MM.1S (cell line): ENCODE measurements at regions not wholly inside any gene's neighbourhood (a gene's known extent, or its start where the extent isn't known, plus 50 kb on each side); places are given as distances from the start of the nearest gene placed in this dataset.

Experiments
- EZH2 ChIP-seq: fragments of 300-600 bp; sonication (generic); optimal IDR thresholded peaks from 2 replicates; pipeline ENCODE3; 2017; ENCODE audit warnings: low read depth, mild to moderate bottlenecking, antibody characterized with exemption, low read length, mixed read lengths
- EZH2phosphoT487 ChIP-seq: fragments of 300-600 bp; sonication (generic); IDR thresholded peaks from 2 replicates; pipeline ENCODE4 v1.6.1; 2018; ENCODE audit warnings: antibody characterized with exemption, low read length
- TF ChIP-seq, protein P1 (sequence below): fragments of 300-600 bp; sonication (generic); IDR thresholded peaks from 2 replicates; pipeline ENCODE4 v1.5.1; 2016; ENCODE audit warnings: antibody characterized with exemption, low read length, mixed read lengths

- TF ChIP-seq, protein P1, sequence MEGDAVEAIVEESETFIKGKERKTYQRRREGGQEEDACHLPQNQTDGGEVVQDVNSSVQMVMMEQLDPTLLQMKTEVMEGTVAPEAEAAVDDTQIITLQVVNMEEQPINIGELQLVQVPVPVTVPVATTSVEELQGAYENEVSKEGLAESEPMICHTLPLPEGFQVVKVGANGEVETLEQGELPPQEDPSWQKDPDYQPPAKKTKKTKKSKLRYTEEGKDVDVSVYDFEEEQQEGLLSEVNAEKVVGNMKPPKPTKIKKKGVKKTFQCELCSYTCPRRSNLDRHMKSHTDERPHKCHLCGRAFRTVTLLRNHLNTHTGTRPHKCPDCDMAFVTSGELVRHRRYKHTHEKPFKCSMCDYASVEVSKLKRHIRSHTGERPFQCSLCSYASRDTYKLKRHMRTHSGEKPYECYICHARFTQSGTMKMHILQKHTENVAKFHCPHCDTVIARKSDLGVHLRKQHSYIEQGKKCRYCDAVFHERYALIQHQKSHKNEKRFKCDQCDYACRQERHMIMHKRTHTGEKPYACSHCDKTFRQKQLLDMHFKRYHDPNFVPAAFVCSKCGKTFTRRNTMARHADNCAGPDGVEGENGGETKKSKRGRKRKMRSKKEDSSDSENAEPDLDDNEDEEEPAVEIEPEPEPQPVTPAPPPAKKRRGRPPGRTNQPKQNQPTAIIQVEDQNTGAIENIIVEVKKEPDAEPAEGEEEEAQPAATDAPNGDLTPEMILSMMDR = no peak
- TF ChIP-seq EZH2 (no peak), EZH2phosphoT487 (no peak)
Measured at GRCh38 chr5:89922161-89922560, 487.4 kb downstream of the CETN3 start.
